NB4 (cell line): ENCODE measurements at regions not wholly inside any gene's neighbourhood (a gene's known extent, or its start where the extent isn't known, plus 50 kb on each side); places are given as distances from the start of the nearest gene placed in this dataset.

Experiments
- CTCF ChIP-seq: IDR thresholded peaks from one replicate; pipeline ENCODE4 v1.5.1; 2012; ENCODE audit warnings: low read depth, low read length
- POLR2A ChIP-seq: IDR thresholded peaks from 2 replicates; pipeline ENCODE4 v1.6.1; 2011; ENCODE audit warnings: mild to moderate bottlenecking; ENCODE audit not compliant: insufficient read length; ENCODE audit errors: extremely low read depth

- no peak for TF ChIP-seq CTCF
- no peak for TF ChIP-seq POLR2A
Measured at GRCh38 chr4:26094911-26095310, 180.9 kb downstream of the SMIM20 start.
